Stimulated activated naive CD4-positive, alpha-beta T cell (primary cell): ENCODE measurements at regions not wholly inside any gene's neighbourhood (a gene's known extent, or its start where the extent isn't known, plus 50 kb on each side); places are given as distances from the start of the nearest gene placed in this dataset.
"Not testable (repeated sequence)": the region's sequence is repeated elsewhere in the genome, so short reads cannot be mapped to it uniquely, and the experiment has no call there.

Experiments
- DNase-seq, 6 experiments: peaks; one replicate each; lab custom pipeline; 2025; lab: John Stamatoyannopoulos, UW

DNA sequence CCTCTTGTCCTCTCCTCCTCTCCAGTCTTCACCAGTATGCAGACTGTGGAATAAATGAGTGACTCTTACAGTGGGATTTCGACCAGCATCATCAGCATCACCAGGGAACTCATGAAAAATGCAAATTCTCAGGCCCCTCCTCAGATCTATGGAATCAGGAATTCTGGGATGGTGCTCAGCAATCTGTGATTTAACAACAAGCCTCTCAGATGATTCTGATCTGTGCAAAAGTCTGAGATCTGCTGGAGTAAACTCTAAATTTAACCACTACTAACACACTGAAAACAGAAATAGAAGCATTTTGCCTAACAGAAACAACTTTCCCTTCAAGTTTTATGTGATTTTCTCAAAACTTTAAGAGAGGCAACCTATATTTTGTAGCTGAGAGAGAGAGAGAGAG lies 124.8 kb upstream of the FAM3C start:
- no peak for DNase-seq

DNA sequence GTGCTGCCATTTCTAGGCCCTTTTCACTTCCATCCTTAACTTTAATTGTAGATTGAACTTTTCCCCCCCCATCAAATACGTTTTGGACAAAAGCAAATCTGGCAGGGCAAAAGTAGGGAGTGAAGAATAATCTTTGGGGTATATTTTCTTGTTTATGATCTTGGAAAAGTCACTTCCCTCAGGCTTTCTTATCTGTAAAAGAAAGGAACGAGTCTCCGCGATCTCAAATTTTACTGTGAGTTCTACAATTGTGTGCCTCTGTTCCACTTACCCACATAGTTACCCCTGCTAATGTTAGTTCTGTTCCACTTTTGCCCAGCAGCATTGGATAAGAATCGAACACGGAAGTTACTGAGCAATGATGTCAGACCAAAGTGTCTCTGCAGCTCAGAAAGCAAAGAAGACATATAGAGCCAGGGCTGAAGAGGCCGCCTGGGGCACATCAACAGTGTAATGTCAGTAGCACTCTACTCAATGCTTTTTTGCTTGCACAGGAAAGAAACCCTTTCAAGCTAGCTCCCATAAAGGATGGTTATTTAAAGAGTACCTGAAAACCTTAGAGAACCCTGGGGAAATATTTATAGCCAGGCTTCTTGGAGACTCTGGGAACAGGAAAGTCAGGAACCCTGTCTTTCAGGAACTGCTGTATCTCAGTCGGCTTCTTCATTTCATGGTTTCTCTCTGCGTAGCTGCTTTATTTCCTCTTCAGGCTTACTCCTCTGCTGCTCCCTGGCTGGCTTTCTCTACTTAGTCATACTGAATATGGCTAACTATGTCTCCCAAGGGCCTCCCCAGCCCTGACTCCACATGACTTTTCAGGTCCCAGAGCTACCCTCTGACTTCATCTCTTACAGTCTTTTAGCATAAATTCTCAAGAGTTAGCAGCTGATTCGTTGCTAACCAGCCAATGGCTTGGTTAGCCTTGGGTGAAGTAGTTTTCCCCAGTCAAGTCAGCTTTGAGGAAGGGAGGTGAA lies 123.7 kb upstream of the FAM3C start:
- no peak for DNase-seq

DNA sequence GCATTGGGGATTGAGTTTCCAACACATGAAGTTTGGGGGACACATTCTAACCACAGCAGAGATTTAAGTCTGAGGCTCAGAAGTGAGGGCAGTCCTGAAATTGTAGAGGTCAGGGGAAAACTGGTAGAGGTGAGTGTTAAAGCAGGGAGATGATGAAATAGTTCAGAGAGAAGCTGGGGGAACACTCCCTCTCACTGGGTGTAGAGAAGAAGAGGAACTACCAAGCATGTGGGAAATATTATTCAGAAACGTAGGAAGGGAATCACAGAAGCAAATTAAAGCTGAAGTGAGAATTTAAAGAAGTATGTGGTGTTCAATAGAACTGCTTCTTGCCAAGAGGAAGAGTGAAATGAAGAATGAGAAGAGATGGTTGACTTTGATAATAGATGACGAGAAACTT lies 121.5 kb upstream of the FAM3C start:
- no peak for DNase-seq

DNA sequence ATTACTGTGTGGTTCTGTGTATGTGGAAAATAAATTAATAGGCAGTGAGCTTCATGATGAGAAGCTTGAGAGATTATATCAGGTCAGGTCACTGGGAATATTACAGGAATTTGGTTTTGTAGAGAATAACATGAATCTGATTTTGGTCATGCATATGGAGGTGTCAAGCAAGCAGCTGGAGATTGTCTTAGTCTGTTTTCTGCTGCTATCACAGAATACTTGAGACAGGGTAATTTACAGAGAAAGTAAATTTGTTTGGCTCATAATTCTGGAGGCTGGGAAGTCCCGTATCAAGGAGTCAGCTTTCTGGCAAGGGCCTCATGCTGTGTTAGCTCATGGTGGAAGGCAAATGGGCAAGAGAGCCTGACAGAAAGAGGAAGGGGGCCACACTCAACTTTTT lies 120.7 kb upstream of the FAM3C start:
- no peak for DNase-seq

DNA sequence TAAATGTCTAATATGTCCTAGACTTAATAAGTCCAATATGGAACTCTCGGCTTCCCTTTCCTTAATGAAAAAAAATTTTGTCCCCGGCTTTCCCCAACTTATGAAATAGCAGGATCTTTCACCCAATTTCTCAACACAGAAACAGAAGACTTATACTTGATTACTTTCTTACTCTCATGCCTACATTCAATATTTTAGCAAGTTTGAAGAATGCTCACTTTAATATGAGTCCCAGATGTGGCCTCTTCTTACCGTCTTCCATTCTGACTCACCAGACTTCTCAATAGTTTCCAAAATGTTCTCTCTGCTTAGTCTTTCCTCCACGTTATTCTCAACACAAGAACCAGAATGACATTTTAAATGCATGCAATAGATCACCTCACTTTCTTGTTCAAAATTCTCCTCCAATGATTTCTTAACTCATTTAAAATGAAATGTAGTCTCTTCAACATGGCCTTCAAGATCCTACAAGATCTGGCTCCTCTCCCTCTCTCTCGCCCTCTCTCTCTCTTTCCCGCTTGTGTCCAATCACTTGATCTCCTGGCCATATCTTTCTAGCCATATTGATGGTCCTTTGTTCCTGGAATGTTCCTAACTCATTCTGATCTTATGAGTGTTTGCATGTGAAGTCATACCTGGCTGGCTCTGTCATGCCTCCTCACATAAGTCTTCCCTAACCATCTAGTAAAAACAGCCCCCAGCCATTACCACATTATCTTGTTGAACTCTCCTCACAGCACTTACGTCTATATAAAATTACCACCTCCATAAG lies 119.7 kb upstream of the FAM3C start:
- DNase-seq, result no peak

DNA sequence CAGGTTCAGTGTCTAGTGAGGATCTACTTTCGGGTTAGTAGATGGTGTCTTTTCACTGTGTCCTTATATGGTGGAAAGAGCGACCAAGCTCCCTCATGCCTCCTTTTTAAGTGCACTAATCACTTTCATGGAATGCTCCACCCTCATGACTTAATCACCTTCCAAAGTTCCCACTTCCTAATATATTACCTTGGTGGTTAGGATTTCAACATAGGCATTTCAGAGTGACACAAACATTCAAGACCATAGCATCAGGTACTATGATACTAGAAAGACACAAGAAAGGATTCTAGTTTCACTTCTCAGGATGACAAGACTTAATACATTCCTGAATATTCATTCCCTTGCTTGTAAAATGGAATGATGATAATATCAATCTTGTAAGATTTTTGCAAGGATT lies 119.1 kb upstream of the FAM3C start:
- DNase-seq, result no peak

DNA sequence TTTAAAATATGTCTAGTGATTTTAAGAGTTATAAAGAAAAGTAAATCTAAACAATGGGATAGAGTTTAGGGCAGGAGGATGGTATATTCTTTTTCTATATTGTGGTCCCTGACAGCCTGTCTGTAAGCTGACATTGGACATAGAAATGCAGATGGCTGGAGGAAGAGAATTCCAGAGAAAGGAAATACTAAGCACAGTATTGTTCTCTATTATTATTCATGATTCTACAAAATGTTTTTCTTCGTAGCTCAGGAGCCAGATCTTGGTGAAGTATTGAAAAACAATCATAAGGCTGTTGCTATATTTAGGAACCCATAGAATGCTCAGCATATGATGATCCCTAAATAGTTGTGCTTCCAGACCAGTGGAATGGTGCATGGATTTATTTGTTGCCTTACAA lies 117.0 kb upstream of the FAM3C start:
- no peak for DNase-seq

DNA sequence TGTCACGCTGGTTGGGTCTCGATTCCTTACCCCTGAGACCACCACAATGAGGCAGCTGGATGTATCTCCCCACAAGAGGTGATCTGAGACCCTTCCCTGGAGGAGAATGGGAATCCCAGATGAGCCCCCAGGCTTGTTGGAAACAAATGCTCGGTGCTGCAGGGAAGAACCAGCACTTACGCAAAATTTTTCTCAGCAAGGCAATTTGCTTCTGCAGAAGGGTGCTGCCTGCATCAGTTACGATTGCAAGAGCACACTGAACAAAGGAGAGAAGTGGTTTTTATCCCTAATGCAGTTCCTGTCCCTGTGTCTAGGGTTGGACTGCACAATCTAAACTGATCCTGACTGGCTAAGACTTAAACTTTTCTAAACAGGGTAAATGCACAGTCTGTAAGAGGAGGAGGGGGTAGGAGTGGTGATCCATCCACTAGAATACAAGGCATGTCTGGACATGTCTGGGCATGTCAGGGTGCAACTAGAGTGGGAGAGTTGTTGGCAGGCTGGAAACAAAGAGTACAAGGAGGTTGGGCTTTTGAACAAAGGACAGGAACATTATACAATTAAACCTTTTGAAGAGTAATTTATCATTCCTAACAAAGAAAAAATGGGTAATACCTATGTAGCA lies 114.9 kb upstream of the FAM3C start:
- no peak for DNase-seq

DNA sequence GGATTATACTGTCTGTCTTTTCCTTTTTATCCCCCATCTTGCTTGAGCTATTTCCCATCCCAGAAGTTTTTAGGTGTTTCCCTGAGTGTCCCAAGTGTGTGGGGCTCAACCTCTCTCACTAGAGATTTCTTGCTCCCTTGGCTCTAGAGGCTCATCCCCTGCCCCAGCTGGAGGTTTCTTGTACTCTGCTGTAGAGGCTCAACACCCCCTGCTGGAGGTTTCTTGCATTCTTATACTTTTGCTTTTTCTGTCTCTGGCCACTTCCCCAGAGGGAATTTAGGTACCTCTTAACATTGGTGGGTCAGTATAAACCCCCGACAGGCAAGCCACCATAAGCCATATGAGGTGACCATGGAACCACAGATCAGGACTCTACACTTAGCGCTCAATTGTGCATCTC lies 114.2 kb upstream of the FAM3C start:
- DNase-seq, result peak in 1 of 6 experiments; percentile 2

DNA sequence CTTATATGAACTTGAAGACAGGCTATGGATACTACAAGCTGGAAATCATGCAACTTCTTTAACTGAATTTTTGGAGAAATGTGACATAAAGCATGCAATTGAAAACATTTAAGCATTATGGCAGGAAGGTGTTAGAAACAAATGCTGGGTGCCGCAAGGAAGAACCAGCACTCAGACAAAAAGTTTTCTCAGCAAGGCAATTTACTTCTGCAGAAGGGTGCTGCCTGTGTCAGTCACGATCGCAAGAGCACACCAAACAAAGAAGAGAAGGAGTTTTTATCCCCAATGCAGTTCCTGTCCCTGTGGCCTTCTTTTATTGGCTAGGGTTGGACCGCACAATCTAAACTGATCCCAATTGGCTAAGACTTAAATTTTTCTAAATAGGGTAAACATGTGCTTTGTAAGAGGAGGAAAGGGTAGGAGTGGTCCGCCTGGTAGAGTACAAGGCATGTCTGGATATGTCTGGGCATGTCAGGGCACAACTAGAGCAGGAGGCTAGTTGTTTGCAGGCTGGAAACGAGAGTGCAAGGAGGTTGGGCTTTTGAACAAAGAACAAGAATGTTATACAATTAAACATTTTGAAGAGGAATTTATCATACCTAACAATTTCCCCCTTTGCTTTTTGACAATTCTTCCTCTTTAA lies 109.6 kb upstream of the FAM3C start:
- no peak for DNase-seq

DNA sequence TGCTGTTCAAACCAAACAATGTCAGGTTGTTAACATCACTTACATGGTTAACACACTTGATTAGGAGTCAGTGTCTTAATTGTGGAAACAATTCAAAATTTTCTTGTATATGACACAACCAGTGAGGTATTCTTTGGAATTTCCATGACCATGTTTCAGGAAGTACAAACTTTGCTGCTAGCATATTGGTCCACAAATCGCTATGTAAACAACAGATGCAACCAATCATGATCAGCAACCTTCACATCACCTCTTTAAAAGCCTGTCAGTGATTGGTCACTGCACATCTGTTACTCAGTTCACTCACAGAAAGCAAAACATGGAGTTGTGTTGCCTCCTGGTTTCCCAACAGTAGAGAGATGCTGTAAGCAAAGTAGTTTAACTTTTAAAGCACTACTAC lies 108.9 kb upstream of the FAM3C start:
- DNase-seq, result no peak

DNA sequence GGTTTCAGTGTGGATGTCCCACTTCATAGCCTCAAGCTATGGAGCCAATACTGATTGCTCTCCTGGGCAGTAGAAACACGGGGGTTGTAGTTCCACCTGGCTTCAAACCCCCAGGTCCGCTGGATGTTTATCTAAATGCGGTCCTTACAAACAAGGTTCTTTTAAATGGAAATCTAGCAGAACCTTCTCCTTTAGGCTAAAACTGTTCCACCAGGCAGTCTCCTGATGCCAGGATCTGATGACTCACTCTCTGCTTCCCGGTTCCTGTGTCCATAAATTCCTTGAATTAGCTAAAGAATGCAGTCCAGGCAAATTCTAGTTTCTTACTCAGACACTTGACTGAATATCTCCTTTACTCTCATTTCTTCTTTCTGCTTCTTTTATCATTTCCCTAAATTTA lies 108.4 kb upstream of the FAM3C start:
- DNase-seq, result no peak

DNA sequence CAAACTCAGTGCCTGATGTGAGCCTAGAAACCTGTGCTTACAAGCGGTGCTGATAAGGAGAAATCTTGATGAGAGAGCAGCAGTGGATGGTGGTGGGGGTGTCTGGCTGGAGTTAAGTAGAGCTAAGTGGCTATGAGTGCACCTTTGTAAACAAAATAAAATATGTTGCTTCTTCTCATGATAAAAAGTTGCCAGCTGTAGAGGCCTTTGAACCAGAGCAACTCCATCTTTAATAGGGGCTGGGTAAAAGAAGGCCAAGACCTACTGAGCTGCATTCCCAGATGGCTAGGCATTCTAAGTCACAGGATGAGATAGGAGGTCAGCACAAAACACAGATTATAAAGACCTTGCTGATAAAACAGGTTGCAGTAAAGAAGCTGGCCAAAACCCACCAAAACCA lies 107.6 kb upstream of the FAM3C start:
- DNase-seq, result no peak

DNA sequence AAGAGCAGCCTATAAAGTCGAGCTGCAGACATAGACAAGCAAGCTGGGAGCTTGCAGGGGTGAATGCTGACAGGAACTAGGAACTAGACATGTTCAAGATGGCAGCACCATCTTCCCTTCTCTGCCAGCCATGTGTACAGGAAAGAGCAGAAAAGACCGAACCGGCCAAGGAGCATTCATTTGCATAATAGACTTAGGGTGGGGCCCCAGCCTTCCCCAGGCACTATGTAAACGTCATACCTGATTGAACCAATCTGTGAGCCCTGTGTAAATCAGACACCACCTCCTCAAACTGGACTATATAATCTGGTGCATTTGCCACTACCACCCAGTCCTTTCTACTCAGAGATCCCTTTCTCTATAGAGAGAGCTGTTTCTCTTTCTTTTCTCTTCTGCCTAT lies 106.9 kb upstream of the FAM3C start:
- DNase-seq, result no peak

DNA sequence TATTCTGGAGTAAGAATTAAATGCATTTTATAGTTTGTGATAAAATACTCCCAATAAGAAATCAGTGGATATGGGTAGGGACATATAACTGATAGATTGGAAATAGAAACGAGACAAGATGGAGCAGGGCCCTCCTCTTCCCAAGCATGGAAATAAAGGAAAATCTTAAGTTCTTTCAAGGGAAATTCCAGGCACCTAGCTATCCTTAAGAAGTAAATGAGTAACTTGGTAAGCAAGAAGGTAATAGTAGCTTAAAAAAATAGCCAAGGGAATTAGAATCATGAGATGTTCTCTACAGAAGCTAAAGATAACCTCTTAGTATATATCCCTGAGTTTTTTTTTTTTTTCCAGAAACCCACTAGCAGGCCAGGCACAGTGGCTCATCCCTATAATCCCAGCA lies 105.5 kb upstream of the FAM3C start:
- DNase-seq, result no peak

DNA sequence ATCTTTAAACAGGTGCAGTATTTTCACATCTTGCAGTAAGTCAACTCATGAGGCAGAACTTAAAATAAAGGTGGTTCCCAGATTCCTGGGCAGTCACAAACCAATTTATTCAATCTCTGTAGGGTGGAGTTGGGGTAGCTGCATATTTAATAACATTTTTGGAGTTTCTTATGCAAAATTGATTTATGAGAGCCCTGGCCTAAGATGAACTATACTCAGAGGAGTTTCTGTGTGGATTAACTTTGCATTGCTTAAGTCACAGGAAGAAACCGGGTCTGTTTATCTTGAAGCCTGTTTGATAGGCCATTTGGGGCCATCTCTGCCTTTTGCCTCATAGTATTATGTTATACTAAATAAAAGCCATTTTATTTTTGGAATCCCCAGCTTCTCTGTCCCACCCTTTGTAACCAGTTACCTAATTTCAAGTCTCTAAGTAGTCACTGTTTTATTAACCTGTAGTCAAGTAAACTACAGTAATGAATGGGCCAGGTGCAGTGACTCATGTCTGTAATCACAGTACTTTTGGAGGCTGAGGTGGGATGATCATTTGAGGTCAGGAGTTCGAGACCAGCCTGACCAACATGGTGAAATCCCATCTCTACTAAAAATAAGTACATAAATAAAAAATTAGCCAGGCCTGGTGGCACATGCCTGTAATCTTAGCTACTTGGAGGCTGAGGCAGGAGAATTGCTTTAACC lies 104.4 kb upstream of the FAM3C start:
- no peak for DNase-seq

DNA sequence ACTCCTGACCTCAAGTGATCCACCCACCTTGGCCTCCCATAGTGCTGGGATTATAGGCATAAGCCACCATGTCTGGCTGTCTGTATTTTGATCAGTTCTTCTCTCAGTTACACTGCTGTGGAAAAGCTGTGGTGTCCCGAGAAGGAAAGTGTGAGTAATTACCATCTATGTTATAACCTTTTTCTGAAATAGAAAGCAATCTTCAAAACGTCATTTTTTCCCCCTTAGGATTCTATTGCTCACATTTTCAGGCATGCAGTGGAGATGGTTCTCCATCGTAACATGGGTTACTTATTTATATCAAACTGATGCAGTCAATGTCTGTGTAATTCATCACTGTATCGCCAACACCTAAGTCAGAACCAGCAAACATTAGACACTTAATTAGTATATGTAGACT lies 103.5 kb upstream of the FAM3C start:
- DNase-seq, result no peak

DNA sequence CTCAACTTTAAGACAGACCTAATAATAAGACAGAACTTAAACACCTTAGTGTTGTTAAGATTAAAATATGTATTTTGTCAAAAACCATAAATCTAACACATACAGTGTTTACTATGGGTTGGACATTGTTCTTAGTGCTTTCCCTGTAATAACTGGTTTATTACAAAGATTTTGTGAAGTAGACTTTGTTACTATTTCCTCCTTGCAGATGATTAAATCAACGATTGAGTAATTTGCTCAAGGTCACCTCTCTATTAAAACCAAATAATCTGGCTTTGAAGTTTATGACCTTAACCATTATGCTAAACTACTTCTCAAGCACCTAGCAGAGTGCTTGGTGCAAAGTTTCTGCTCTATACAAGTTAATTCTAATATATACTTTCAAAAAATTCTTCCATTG lies 102.7 kb upstream of the FAM3C start:
- no peak for DNase-seq

DNA sequence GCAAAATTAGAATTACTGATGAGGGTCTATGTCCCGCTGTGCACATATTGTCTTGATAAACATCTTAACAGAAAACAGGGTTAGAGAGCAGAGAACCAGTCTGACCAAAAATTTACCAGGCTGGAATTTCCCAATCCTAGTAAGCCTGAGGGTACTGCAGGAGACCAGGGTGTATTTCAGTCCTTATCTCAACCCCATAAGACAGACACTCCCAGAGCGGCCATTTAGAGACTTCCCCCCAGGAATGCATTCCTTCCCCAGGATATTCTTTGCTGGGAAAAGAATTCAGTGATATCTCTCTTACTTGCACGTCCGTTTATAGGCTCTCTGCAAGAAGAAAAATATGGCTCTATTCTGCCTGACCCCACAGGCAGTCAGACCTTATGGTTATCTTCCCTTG lies 101.4 kb upstream of the FAM3C start:
- not testable (repeated sequence) for DNase-seq

DNA sequence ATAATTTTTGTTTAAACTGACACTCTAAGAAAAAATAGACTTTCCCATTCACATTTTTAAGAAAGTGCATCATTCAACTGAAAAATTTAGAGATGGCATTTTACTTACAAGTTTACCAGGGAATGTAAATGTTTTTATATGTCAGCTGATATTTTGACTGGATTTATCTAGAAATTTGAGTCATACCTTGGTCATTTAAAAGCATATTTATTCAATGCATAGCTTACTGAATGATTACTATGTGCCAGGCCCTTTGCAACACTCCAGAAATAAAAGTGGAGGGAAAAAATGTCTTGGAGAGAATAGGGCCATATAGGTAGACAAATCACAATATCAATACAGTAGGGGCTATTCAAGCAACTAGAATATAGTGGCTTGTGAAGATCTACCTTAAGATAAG lies 98.4 kb upstream of the FAM3C start:
- DNase-seq, result no peak

DNA sequence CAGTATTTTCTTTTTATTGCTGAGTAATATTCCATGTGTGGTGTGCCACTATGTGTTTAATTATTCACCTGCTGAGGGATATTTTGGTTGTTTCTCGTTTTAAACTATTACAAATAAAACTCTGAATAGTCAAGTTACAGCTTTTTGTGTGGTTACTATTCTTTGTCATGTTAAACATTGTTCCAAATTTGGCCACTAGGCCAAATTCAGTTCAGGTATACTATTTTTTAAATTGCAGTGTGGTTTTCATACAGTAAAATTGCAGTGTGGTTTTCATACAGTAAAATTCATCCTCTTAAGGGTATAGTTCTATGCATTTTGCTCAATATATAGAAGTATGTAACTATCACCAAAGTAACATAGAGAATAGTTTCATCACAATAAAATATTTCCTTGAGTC lies 97.4 kb upstream of the FAM3C start:
- DNase-seq, result no peak

DNA sequence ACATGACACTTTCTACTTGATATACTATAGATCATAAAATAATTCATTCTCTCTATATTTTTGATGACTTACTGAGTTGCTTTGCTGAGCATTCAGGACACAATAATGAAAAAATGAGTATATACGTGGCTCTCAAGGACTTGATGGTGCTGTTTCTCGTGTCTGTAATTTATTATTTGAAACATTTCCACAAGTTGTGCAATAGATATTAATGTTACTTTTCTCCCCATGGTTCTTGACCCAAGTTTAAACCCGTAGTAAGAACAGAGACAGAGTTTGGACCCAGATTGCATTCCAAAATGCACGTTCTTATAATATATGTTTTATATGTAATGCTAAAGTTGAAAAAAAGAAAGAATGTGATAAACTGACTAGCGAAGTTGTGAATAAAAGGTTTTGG lies 94.2 kb upstream of the FAM3C start:
- no peak for DNase-seq
